Neural cell (in vitro differentiated cells): ENCODE measurements at regions not wholly inside any gene's neighbourhood (a gene's known extent, or its start where the extent isn't known, plus 50 kb on each side); places are given as distances from the start of the nearest gene placed in this dataset.

Source experiments
- CTCF ChIP-seq: fragments of 450-650 bp; IDR thresholded peaks from 2 replicates; pipeline ENCODE4 v1.5.1; 2014; ENCODE audit warnings: antibody characterized with exemption, mild to moderate bottlenecking, moderate library complexity; ENCODE audit not compliant: poor library complexity, severe bottlenecking
- EP300 ChIP-seq: fragments of 450-650 bp; conservative IDR thresholded peaks from 2 replicates; pipeline ENCODE4 v1.6.1; 2014; ENCODE audit warnings: antibody characterized with exemption, mild to moderate bottlenecking, moderate library complexity; ENCODE audit not compliant: poor library complexity, severe bottlenecking
- EZH2 ChIP-seq: fragments of 200-600, 300-800 bp; shearing (Covaris generic), sonication (generic); IDR thresholded peaks from 2 replicates; pipeline ENCODE4 v1.6.1; 2014; ENCODE audit warnings: antibody characterized with exemption, low read length, borderline replicate concordance, mild to moderate bottlenecking; ENCODE audit not compliant: insufficient read depth, poor library complexity, severe bottlenecking
- POLR2AphosphoS5 ChIP-seq: IDR thresholded peaks from 2 replicates; pipeline ENCODE4 v1.6.1; 2012
- RAD21 ChIP-seq: fragments of 450-650 bp; conservative IDR thresholded peaks from 2 replicates; pipeline ENCODE4 v1.6.1; 2014; ENCODE audit warnings: antibody characterized with exemption, mild to moderate bottlenecking, moderate library complexity
- TAF1 ChIP-seq: IDR thresholded peaks from 2 replicates; pipeline ENCODE4 v1.6.1; 2012; ENCODE audit warnings: low read depth
- TF ChIP-seq, protein P1 (sequence below): IDR thresholded peaks from 2 replicates; pipeline ENCODE4 v1.6.1; 2012; ENCODE audit warnings: borderline replicate concordance

GRCh38 chr3:124132813-124133212 lies 140.9 kb upstream of the ROPN1 start:
- TF ChIP-seq EZH2 (no peak), CTCF (no peak), EP300 (no peak), RAD21 (no peak), TAF1 (no peak), POLR2AphosphoS5 (no peak)
- TF ChIP-seq, protein P1, sequence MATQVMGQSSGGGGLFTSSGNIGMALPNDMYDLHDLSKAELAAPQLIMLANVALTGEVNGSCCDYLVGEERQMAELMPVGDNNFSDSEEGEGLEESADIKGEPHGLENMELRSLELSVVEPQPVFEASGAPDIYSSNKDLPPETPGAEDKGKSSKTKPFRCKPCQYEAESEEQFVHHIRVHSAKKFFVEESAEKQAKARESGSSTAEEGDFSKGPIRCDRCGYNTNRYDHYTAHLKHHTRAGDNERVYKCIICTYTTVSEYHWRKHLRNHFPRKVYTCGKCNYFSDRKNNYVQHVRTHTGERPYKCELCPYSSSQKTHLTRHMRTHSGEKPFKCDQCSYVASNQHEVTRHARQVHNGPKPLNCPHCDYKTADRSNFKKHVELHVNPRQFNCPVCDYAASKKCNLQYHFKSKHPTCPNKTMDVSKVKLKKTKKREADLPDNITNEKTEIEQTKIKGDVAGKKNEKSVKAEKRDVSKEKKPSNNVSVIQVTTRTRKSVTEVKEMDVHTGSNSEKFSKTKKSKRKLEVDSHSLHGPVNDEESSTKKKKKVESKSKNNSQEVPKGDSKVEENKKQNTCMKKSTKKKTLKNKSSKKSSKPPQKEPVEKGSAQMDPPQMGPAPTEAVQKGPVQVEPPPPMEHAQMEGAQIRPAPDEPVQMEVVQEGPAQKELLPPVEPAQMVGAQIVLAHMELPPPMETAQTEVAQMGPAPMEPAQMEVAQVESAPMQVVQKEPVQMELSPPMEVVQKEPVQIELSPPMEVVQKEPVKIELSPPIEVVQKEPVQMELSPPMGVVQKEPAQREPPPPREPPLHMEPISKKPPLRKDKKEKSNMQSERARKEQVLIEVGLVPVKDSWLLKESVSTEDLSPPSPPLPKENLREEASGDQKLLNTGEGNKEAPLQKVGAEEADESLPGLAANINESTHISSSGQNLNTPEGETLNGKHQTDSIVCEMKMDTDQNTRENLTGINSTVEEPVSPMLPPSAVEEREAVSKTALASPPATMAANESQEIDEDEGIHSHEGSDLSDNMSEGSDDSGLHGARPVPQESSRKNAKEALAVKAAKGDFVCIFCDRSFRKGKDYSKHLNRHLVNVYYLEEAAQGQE: no peak
